ENCODE measurements at regions not wholly inside any gene's neighbourhood (a gene's known extent, or its start where the extent isn't known, plus 50 kb on each side); places are given as distances from the start of the nearest gene placed in this dataset.

DNA sequence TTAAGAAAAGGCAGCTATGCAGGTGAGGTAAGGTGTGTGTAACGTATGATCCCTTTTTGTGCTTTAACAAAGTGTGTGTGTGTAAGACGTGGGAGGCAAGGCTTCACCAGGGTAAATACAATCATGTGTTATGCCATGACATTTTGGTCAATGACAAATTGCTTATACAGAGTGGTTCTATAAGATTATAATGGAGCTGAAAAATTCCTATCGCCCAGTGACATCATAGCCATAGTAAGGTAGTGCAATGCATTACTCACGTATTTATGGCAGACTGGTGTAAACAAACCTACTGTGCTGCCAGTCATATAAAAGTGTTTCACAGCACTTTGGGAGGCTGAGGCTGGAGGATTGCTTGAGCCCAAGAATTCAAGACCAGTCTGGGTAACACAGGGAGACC lies 60.2 kb upstream of the LCTL start:
- peaks cover 34% of the 10 kb centered on the region for H3K4me1 ChIP-seq (ENCODE audit: insufficient read depth)
- TF ChIP-seq, protein P1, sequence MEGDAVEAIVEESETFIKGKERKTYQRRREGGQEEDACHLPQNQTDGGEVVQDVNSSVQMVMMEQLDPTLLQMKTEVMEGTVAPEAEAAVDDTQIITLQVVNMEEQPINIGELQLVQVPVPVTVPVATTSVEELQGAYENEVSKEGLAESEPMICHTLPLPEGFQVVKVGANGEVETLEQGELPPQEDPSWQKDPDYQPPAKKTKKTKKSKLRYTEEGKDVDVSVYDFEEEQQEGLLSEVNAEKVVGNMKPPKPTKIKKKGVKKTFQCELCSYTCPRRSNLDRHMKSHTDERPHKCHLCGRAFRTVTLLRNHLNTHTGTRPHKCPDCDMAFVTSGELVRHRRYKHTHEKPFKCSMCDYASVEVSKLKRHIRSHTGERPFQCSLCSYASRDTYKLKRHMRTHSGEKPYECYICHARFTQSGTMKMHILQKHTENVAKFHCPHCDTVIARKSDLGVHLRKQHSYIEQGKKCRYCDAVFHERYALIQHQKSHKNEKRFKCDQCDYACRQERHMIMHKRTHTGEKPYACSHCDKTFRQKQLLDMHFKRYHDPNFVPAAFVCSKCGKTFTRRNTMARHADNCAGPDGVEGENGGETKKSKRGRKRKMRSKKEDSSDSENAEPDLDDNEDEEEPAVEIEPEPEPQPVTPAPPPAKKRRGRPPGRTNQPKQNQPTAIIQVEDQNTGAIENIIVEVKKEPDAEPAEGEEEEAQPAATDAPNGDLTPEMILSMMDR (IDR thresholded peaks at IDR 0.05; ENCODE audit: poor library complexity): no peak
- TF ChIP-seq EZH2 (IDR thresholded peaks at IDR 0.05; ENCODE audit: borderline replicate concordance) (no peak), EZH2phosphoT487 (IDR thresholded peaks at IDR 0.05; ENCODE audit: low read depth, severe bottlenecking, unreplicated experiment) (no peak)
- H3K9me3 ChIP-seq (ENCODE audit: low read depth): no peaks in the 10 kb centered on the region
- no peaks in the 10 kb centered on the region for H4K20me1 ChIP-seq (ENCODE audit: insufficient read depth, poor library complexity, severe bottlenecking)
- H3K36me3 ChIP-seq (replicated peaks; ENCODE audit: insufficient read depth, low read depth): no peaks in the 10 kb centered on the region
- no peak overlapping the region for H3K4me3 ChIP-seq
- no peaks in the 10 kb centered on the region for H3K79me2 ChIP-seq
- no peak overlapping the region for H2AFZ ChIP-seq
- no peak overlapping the region for H3K4me2 ChIP-seq
- H3K27ac ChIP-seq: no peak overlapping the region
- H3K27me3 ChIP-seq: no peaks in the 10 kb centered on the region
- no peak for DNase-seq (ENCODE audit: low spot score)
- 85% methylated on average over 4 of the region's 4 CpGs for WGBS (ENCODE audit: low lambda C conversion rate, missing lambda C conversion rate)
- H3K9me2 ChIP-seq (replicated peaks; ENCODE audit: insufficient read depth): no peaks in the 10 kb centered on the region

DNA sequence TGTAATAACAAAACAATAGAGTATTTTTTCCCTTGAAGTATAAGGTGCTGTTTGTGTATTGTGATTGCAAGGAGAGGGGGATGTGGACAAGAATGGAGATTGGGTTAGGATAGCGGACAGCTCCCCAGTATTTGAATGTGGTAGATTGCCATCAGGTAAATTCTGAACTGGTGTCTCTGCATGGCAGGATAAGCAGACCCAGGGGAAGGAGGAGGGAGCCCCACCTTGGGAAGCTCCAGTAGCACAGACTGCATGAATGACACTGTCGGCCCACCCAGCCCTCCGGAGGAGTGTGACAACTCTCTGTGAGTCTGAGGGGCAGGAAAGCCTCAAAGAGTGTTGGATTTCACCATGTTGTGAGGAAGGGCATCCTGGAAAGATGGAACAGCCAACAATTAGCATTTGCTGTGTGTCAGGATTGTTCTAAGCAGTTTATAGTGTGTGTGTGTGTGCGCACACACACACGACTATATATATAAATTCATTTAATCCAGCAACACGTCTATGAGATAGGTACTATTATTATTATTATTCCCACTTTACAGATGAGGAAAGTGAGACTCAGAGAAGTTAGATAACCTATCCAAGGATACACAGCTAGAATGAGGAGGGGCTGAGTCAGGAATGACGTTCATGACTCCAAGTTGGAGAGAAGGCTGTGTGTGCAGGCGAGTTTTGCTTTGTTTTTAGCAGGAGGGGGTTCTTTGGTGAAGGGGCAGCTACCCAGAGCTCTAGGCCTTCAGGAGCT lies 63.4 kb upstream of the LCTL start:
- TF ChIP-seq EZH2 (IDR thresholded peaks at IDR 0.05; ENCODE audit: borderline replicate concordance): no peak
- no peak for TF ChIP-seq EZH2phosphoT487 (IDR thresholded peaks at IDR 0.05; ENCODE audit: low read depth, severe bottlenecking, unreplicated experiment)
- TF ChIP-seq, protein P1 (IDR thresholded peaks at IDR 0.05; ENCODE audit: poor library complexity): no peak
- Histone ChIP-seq H3K4me2 (no peak overlapping the region), H3K9me2 (replicated peaks; ENCODE audit: insufficient read depth) (no peaks in the 10 kb centered on the region)

DNA sequence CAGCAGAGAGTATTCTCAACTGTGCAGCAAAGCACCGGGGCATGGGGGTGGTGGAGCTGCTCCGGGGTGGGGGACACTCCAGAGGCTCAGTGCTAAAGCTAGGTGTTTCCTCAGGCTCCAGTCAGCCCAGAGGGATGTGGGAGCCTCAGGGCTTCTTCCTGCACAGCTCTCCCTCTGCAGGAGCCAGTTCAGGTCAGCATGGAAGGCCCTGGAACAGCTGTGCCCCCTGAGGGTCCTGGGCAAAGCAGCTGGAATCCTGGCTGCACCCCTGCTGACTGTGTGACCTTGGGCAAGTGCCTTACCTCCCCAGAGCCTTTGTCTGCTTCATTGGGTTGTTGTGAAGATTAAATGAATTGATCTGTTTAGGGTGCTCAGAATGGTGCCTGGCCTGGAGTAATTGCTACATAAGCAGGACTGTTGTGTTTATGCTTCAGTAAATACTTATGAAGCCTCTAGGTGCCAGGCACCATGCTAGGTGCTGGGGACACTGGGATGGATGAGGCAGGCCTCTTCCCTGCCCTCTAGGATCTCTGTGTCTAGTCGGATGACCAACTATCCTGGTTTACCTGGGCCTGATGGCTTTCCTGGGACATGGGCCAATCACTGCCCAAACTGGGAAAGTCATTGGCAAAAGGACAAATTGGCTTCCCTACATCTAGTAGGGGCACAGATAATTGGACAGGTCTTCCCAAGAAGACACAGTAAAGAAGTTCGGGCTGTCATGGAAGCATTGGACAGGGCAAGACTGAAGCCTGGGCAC lies 64.2 kb upstream of the LCTL start:
- no peaks in the 10 kb centered on the region for H3K9me3 ChIP-seq (ENCODE audit: low read depth)
- H3K27ac ChIP-seq: peak overlapping the region; percentile 87
- H3K27me3 ChIP-seq: no peaks in the 10 kb centered on the region
- H3K4me3 ChIP-seq: no peak overlapping the region
- H3K79me2 ChIP-seq: no peaks in the 10 kb centered on the region
- no peak for DNase-seq (ENCODE audit: low spot score)
- no peak overlapping the region for H3K4me2 ChIP-seq
- no peaks in the 10 kb centered on the region for H4K20me1 ChIP-seq (ENCODE audit: insufficient read depth, poor library complexity, severe bottlenecking)
- no peaks in the 10 kb centered on the region for H3K9me2 ChIP-seq (replicated peaks; ENCODE audit: insufficient read depth)
- WGBS (ENCODE audit: low lambda C conversion rate, missing lambda C conversion rate): 88% methylated on average over 4 of the region's 4 CpGs
- H3K36me3 ChIP-seq (replicated peaks; ENCODE audit: insufficient read depth, low read depth): no peaks in the 10 kb centered on the region
- H3K4me1 ChIP-seq (ENCODE audit: insufficient read depth): peaks cover 37% of the 10 kb centered on the region
- TF ChIP-seq EZH2 (IDR thresholded peaks at IDR 0.05; ENCODE audit: borderline replicate concordance) (no peak), EZH2phosphoT487 (IDR thresholded peaks at IDR 0.05; ENCODE audit: low read depth, severe bottlenecking, unreplicated experiment) (no peak)
- TF ChIP-seq, protein P1 (IDR thresholded peaks at IDR 0.05; ENCODE audit: poor library complexity): no peak
- H2AFZ ChIP-seq: no peak overlapping the region

More for the DNA sequence above, 63.4 kb upstream of the LCTL start:
- Histone ChIP-seq H2AFZ (no peak overlapping the region), H4K20me1 (ENCODE audit: insufficient read depth, poor library complexity, severe bottlenecking) (no peaks in the 10 kb centered on the region), H3K27ac (no peak overlapping the region), H3K27me3 (no peaks in the 10 kb centered on the region), H3K4me3 (no peak overlapping the region), H3K9me3 (ENCODE audit: low read depth) (no peaks in the 10 kb centered on the region), H3K4me1 (ENCODE audit: insufficient read depth) (peaks cover 37% of the 10 kb centered on the region), H3K36me3 (replicated peaks; ENCODE audit: insufficient read depth, low read depth) (no peaks in the 10 kb centered on the region), H3K79me2 (no peaks in the 10 kb centered on the region)
- WGBS (ENCODE audit: low lambda C conversion rate, missing lambda C conversion rate): 70% methylated on average over 8 of the region's 8 CpGs
- no peak for DNase-seq (ENCODE audit: low spot score)
